Cardiac fibroblast (primary cell): ENCODE measurements at regions not wholly inside any gene's neighbourhood (a gene's known extent, or its start where the extent isn't known, plus 50 kb on each side); places are given as distances from the start of the nearest gene placed in this dataset.

ENCODE experiments used
- DNase-seq, 2 donors: peaks; one replicate each; pipeline versions ENCODE4 v3.0.0 to v3.0.0-alpha.2; 2010; ENCODE audit warnings: low read depth in 2 of 2
- H3K4me3 ChIP-seq, 2 donors: replicated peaks in 1 of 2; 1 replicate in 1 of 2; 2 replicates in 1 of 2; pipeline ENCODE4 v1.5.1; 2011; ENCODE audit warnings: low read depth in 2 of 2, low read length in 2 of 2, mild to moderate bottlenecking in 2 of 2, moderate library complexity in 1 of 2
- TF ChIP-seq, protein P1 (sequence below): IDR thresholded peaks from one replicate; pipeline ENCODE4 v1.5.1; 2011; ENCODE audit warnings: low read depth, mild to moderate bottlenecking, low read length, inconsistent platforms

GRCh38 chr9:16197578-16198370, 644.9 kb downstream of the CCDC171 start:
- no peak overlapping the region for H3K4me3 ChIP-seq
- DNase-seq = no peak
- TF ChIP-seq, protein P1, sequence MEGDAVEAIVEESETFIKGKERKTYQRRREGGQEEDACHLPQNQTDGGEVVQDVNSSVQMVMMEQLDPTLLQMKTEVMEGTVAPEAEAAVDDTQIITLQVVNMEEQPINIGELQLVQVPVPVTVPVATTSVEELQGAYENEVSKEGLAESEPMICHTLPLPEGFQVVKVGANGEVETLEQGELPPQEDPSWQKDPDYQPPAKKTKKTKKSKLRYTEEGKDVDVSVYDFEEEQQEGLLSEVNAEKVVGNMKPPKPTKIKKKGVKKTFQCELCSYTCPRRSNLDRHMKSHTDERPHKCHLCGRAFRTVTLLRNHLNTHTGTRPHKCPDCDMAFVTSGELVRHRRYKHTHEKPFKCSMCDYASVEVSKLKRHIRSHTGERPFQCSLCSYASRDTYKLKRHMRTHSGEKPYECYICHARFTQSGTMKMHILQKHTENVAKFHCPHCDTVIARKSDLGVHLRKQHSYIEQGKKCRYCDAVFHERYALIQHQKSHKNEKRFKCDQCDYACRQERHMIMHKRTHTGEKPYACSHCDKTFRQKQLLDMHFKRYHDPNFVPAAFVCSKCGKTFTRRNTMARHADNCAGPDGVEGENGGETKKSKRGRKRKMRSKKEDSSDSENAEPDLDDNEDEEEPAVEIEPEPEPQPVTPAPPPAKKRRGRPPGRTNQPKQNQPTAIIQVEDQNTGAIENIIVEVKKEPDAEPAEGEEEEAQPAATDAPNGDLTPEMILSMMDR = no peak

- H3K4me3 ChIP-seq = no peak overlapping the region
- TF ChIP-seq, protein P1 = no peak
- no peak for DNase-seq
Observed at GRCh38 chr9:16198996-16199395, 646.2 kb downstream of the CCDC171 start.

DNA sequence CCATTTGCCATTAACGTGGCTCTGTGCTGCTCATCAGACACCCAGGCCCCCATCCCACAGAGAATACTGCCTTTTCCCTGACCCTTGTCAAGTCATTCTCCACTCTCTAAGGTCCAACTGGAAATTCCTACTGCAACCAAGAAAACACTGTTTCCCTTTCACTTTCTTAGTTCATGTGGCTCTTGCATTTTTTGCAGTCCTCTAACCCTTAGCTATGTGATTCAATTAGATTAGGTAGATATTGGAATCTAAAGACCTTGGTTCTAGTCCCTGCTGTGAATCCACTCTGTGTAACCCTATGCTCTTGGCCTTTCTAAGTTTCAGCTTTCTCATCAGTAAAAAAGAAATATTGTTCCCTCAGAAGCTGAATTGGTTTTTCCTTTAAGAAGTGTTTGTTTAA, 649.4 kb downstream of the CCDC171 start:
- H3K4me3 ChIP-seq = no peak overlapping the region
- no peak for DNase-seq
- TF ChIP-seq, protein P1 = no peak

- no peak overlapping the region for H3K4me3 ChIP-seq
- DNase-seq = peak; percentile 77 to 94
- TF ChIP-seq, protein P1 = no peak
Observed at GRCh38 chr9:16202914-16203728, 650.3 kb downstream of the CCDC171 start.

DNA sequence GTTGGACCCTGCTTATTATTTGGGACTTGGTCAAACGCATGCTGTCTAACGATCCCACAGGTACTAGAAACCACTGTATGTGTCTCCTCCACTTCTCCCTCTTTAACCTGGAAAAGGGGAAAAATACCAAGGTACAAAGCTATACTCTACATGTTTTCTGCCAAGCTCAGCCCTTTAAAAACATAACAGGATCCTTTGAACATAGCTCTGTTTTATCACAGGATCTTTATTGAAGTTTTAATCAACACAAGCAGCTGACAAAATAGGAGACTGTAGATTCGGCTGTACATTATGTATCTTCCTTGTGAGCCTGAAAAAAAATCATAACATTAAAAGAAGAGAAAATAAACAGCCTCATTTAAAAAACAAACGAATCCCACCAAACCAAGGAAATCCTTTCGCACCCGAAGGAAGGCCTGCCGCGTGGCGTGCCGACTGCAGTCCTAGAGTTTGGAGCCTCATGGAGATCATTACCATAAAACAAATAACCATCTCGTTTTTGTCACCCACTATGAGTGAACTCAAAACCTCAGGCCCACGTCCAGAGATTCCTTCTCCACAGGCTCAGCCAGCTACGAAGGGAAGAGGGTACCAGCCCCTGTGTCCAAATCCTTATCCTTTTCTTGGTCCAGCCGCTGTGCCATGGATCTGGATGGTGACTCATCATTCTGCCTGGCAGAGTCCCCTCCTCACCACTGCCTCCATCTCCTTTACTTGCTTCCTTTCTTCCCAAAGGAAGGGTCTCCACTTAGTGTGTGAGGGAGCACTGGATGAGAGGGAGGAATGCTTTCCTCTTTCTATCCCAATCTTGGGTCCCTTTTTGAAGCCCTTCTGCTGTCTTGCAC, 651.1 kb downstream of the CCDC171 start:
- H3K4me3 ChIP-seq = no peak overlapping the region
- no peak for DNase-seq
- TF ChIP-seq, protein P1 = no peak

- no peak overlapping the region for H3K4me3 ChIP-seq
- DNase-seq = no peak
- TF ChIP-seq, protein P1 = no peak
Observed at GRCh38 chr9:16205455-16205854, 652.6 kb downstream of the CCDC171 start.
